B cell (primary cell): ENCODE measurements at regions not wholly inside any gene's neighbourhood (a gene's known extent, or its start where the extent isn't known, plus 50 kb on each side); places are given as distances from the start of the nearest gene placed in this dataset.

Source experiments
- ATAC-seq: fragments of 200-7000 bp; cut with Tn5 transposase; one replicate; pipeline ENCODE4 v1.10.0; 2021; ENCODE audit warnings: low read depth, mild to moderate bottlenecking, moderate number of reproducible peaks, moderate library complexity
- CTCF ChIA-PET: fragments of 350-600 bp; sonication (Branson Sonifier 250); formaldehyde crosslinking; loops from one replicate; lab custom pipeline; 2021; ENCODE audit warnings: antibody characterized with exemption, inconsistent platforms; lab: Charles Lee
- POLR2A ChIA-PET: fragments of 350-600 bp; sonication (Branson Sonifier 250); formaldehyde crosslinking; loops from one replicate; lab custom pipeline; 2021; ENCODE audit warnings: antibody characterized with exemption; lab: Charles Lee
- DNase-seq: peaks from one replicate; pipeline ENCODE4 v3.0.0; 2013
- H2AFZ ChIP-seq: 2 replicates; pipeline ENCODE4 v1.6.1; 2012; ENCODE audit warnings: mild to moderate bottlenecking, low read depth, low read length; ENCODE audit not compliant: insufficient read depth, poor library complexity, severe bottlenecking
- H3K27ac ChIP-seq, 2 donors: 1 replicate in 1 of 2; 2 replicates in 1 of 2; pipeline ENCODE4 v1.5.1; 2012 to 2013; ENCODE audit warnings: low read length in 2 of 2, mild to moderate bottlenecking in 2 of 2, moderate library complexity in 1 of 2
- H3K27me3 ChIP-seq, 4 experiments: fragments of 200-600 bp in 1 of 4; sonication (generic) in 1 of 4; replicated peaks in 1 of 4; 1 replicate in 2 of 4; 2 replicates in 2 of 4; pipeline versions ENCODE4 v1.6.1 to v1.7.0; 2013 to 2016; ENCODE audit warnings: low read length in 3 of 4, mild to moderate bottlenecking in 2 of 4, mixed read lengths in 1 of 4, moderate library complexity in 1 of 4; ENCODE audit not compliant: insufficient read depth in 4 of 4, control insufficient read depth in 3 of 4; ENCODE audit errors: control extremely low read depth in 1 of 4
- H3K36me3 ChIP-seq, 2 experiments: replicated peaks in 1 of 2; 1 replicate in 1 of 2; 2 replicates in 1 of 2; pipeline versions ENCODE4 v1.6.1 to v1.7.1; 2013; ENCODE audit warnings: low read length in 1 of 2; ENCODE audit not compliant: insufficient read depth in 2 of 2, control insufficient read depth in 1 of 2; ENCODE audit errors: control extremely low read depth in 1 of 2, extremely low read depth in 1 of 2
- H3K4me1 ChIP-seq, 2 donors: fragments of 200-600 bp in 1 of 2; sonication (generic) in 1 of 2; 1 replicate in 1 of 2; 2 replicates in 1 of 2; pipeline versions ENCODE4 v1.5.1 to v1.6.1; 2013 to 2017; ENCODE audit warnings: low read length in 2 of 2; ENCODE audit not compliant: control insufficient read depth in 2 of 2, insufficient read depth in 2 of 2
- H3K4me2 ChIP-seq: replicated peaks from 2 replicates; pipeline ENCODE3; 2012; ENCODE audit warnings: mild to moderate bottlenecking, low read depth, low read length; ENCODE audit not compliant: poor library complexity, severe bottlenecking
- H3K4me3 ChIP-seq, 5 experiments: fragments of 200-600 bp in 1 of 5; sonication (generic) in 1 of 5; 1 replicate in 3 of 5; 2 replicates in 2 of 5; pipeline versions ENCODE4 v1.5.1 to v1.7.0; 2011 to 2016; ENCODE audit warnings: low read length in 4 of 5, mild to moderate bottlenecking in 4 of 5, low read depth in 2 of 5, control low read depth in 1 of 5, moderate library complexity in 1 of 5; ENCODE audit not compliant: insufficient read depth in 1 of 5; ENCODE audit errors: control extremely low read depth in 1 of 5, extremely low read depth in 1 of 5
- H3K79me2 ChIP-seq: fragments of 200-600 bp; sonication (generic); one replicate; pipeline ENCODE4 v1.6.0; 2016; ENCODE audit warnings: low read length; ENCODE audit not compliant: control insufficient read depth, insufficient read depth
- H3K9ac ChIP-seq: fragments of 200-600 bp; sonication (generic); 2 replicates; pipeline ENCODE4 v1.6.1; 2017; ENCODE audit warnings: mild to moderate bottlenecking, low read length, moderate library complexity
- H3K9me3 ChIP-seq, 3 donors: one replicate each; pipeline versions ENCODE4 v1.6.1 to v1.7.1; 2013; ENCODE audit warnings: low read length in 2 of 3; ENCODE audit not compliant: control insufficient read depth in 2 of 3, insufficient read depth in 1 of 3; ENCODE audit errors: control extremely low read depth in 1 of 3
- H4K20me1 ChIP-seq: 2 replicates; pipeline ENCODE4 v1.6.0; 2012; ENCODE audit warnings: mild to moderate bottlenecking, low read length; ENCODE audit not compliant: insufficient read depth, control insufficient read depth, poor library complexity, severe bottlenecking
- H3K27ac Mint-ChIP-seq: one replicate; pipeline ENCODE4 v1.8.0; 2021; ENCODE audit warnings: mixed read lengths
- H3K27me3 Mint-ChIP-seq: one replicate; pipeline ENCODE4 v1.8.0; 2021; ENCODE audit warnings: mixed read lengths
- H3K4me1 Mint-ChIP-seq: one replicate; pipeline ENCODE4 v1.8.0; 2021; ENCODE audit warnings: mixed read lengths
- H3K4me3 Mint-ChIP-seq: one replicate; pipeline ENCODE4 v1.8.0; 2021; ENCODE audit warnings: mixed read lengths
- H3K9me3 Mint-ChIP-seq: one replicate; pipeline ENCODE4 v1.8.0; 2022; ENCODE audit warnings: mixed read lengths; ENCODE audit not compliant: insufficient read depth
- CTCF ChIP-seq: fragments of 200-600 bp; IDR thresholded peaks from one replicate; pipeline ENCODE4 v1.8.0; 2022; ENCODE audit warnings: antibody characterized with exemption, mild to moderate bottlenecking
- EZH2 ChIP-seq: IDR thresholded peaks from 2 replicates; pipeline ENCODE4 v1.6.1; 2012; ENCODE audit warnings: borderline replicate concordance, low read depth, mild to moderate bottlenecking, moderate library complexity, low read length; ENCODE audit not compliant: insufficient read depth, poor library complexity, severe bottlenecking
- WGBS: methylation state at CpG from one replicate; pipeline ENCODE4 v1.1.5; 2013; ENCODE audit warnings: missing lambda C conversion rate; ENCODE audit not compliant: insufficient coverage; 5-methylcytosine and 5-hydroxymethylcytosine counted together
- intact Hi-C: fragments of 100-400 bp; cut with micrococcal nuclease; formaldehyde crosslinking; loops from one replicate; pipeline ENCODE4 v1.10.0; 2022

GRCh38 chr3:23055733-23056376, 147.3 kb upstream of the UBE2E2 start:
- Mint-ChIP-seq H3K27me3 (no peaks in the 10 kb centered on the region), H3K9me3 (peaks cover 5% of the 10 kb centered on the region), H3K27ac (no peak overlapping the region), H3K4me3 (no peak overlapping the region), H3K4me1 (peaks cover 4% of the 10 kb centered on the region)
- no peak for TF ChIP-seq EZH2
- TF ChIP-seq CTCF = no peak
- intact Hi-C loops = no loop called here
- no peak overlapping the region for H3K4me3 ChIP-seq
- CTCF ChIA-PET = no interaction called here
- H3K27ac ChIP-seq = no peak overlapping the region
- H2AFZ ChIP-seq = no peak overlapping the region
- no peaks in the 10 kb centered on the region for H3K9me3 ChIP-seq
- no peak overlapping the region for H3K9ac ChIP-seq
- ATAC-seq = no peak
- H3K27me3 ChIP-seq = no peaks in the 10 kb centered on the region
- POLR2A ChIA-PET = no interaction called here
- H3K79me2 ChIP-seq = no peaks in the 10 kb centered on the region
- no peak overlapping the region for H3K4me2 ChIP-seq
- no peaks in the 10 kb centered on the region for H3K36me3 ChIP-seq
- H4K20me1 ChIP-seq = no peaks in the 10 kb centered on the region
- peaks cover 0 to 3% of the 10 kb centered on the region in 2 donors for H3K4me1 ChIP-seq
- no peak for DNase-seq
- WGBS = 10% methylated on average over 1 of the region's 2 CpGs

DNA sequence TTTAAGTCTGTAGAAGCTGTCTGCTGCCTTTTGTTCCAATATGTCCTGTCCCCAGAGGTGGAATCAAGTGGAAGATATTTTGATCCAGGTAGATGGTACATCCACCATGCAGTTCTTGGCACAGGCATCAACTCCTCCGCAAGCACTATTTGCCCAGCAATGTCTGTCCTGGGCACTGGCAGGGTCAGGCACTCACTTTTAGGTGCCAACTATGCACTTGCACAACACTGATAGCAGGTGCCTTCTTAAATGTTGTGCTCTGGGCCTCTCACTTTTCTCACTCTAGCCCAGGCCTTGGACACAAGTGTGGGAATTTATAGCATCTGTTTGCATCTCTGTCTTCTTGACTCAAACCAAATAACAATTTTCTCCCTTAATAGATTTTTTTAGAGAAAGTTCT, 140.5 kb upstream of the UBE2E2 start:
- H3K4me1 Mint-ChIP-seq = peaks cover 10% of the 10 kb centered on the region
- POLR2A ChIA-PET = no interaction called here
- Histone ChIP-seq H3K79me2 (no peaks in the 10 kb centered on the region), H3K4me1 (peaks cover 3 to 4% of the 10 kb centered on the region in 2 donors), H3K9me3 (no peaks in the 10 kb centered on the region), H2AFZ (no peak overlapping the region), H3K36me3 (no peaks in the 10 kb centered on the region), H3K27ac (no peak overlapping the region), H3K27me3 (no peaks in the 10 kb centered on the region), H4K20me1 (no peaks in the 10 kb centered on the region), H3K4me3 (no peak overlapping the region), H3K4me2 (peak overlapping the region; percentile 20), H3K9ac (no peak overlapping the region)
- WGBS = 100% methylated on average over 1 of the region's 1 CpG
- ATAC-seq = no peak
- intact Hi-C loops = no loop called here
- no peaks in the 10 kb centered on the region for H3K27me3 Mint-ChIP-seq
- no peak overlapping the region for H3K27ac Mint-ChIP-seq
- no peak overlapping the region for H3K4me3 Mint-ChIP-seq
- DNase-seq = no peak
- CTCF ChIA-PET = no interaction called here
- TF ChIP-seq EZH2 (no peak), CTCF (no peak)
- peaks cover 5% of the 10 kb centered on the region for H3K9me3 Mint-ChIP-seq
